Upper lobe of left lung (tissue), 6 donors: ENCODE measurements at regions not wholly inside any gene's neighbourhood (a gene's known extent, or its start where the extent isn't known, plus 50 kb on each side); places are given as distances from the start of the nearest gene placed in this dataset.

ENCODE experiments used
- ATAC-seq, 2 donors: fragments of 200-7000 bp; cut with Tn5 transposase; one replicate each; pipeline ENCODE4 v1.9.1; 2022; ENCODE audit warnings: mild to moderate bottlenecking in 2 of 2, moderate library complexity in 2 of 2; ENCODE audit not compliant: low FRiP score in 2 of 2
- DNase-seq, 2 donors: peaks; one replicate each; pipeline ENCODE4 v3.0.0-alpha.2; 2019 to 2020
- H3K27ac ChIP-seq, 4 donors: fragments of 200-600 bp; sonication (generic); one replicate each; pipeline ENCODE4 v1.5.1; 2016 to 2019
- H3K27me3 ChIP-seq, 4 donors: fragments of 200-600 bp; sonication (generic); one replicate each; pipeline ENCODE4 v1.5.1; 2017 to 2019
- H3K36me3 ChIP-seq, 4 donors: fragments of 200-600 bp; sonication (generic); one replicate each; pipeline ENCODE4 v1.5.1; 2016 to 2019
- H3K4me1 ChIP-seq, 4 donors: fragments of 200-600 bp; sonication (generic); one replicate each; pipeline ENCODE4 v1.5.1; 2018 to 2019
- H3K4me3 ChIP-seq, 4 donors: fragments of 200-600 bp; sonication (generic); one replicate each; pipeline ENCODE4 v1.5.1; 2017 to 2019; ENCODE audit warnings: mild to moderate bottlenecking in 2 of 4, moderate library complexity in 1 of 4
- H3K9me3 ChIP-seq, 4 donors: fragments of 200-600 bp; sonication (generic); one replicate each; pipeline ENCODE4 v1.5.1; 2018 to 2019
- CTCF ChIP-seq, 6 experiments: fragments of 450-650 bp in 4 of 6; fragments of 200-600 bp in 2 of 6; sonication (generic) in 2 of 6; IDR thresholded peaks; one replicate each; pipeline ENCODE4 v1.5.1; 2016 to 2019; ENCODE audit warnings: antibody characterized with exemption in 6 of 6
- EP300 ChIP-seq, 4 donors: sonication (generic); formaldehyde crosslinking; IDR thresholded peaks; one replicate each; pipeline ENCODE4 v1.5.1; 2017; ENCODE audit warnings: antibody characterized with exemption in 4 of 4, control low read depth in 2 of 4
- POLR2A ChIP-seq, 4 donors: fragments of 450-650 bp; IDR thresholded peaks; one replicate each; pipeline ENCODE4 v1.5.1; 2016 to 2017; ENCODE audit warnings: antibody characterized with exemption in 4 of 4, mild to moderate bottlenecking in 2 of 4
- POLR2AphosphoS5 ChIP-seq, 2 donors: sonication (generic); formaldehyde crosslinking; IDR thresholded peaks; one replicate each; pipeline ENCODE4 v1.5.1; 2017; ENCODE audit warnings: antibody characterized with exemption in 2 of 2
- WGBS, 2 donors: methylation state at CpG; one replicate each; pipeline ENCODE4 v1.1.5; 2017 to 2018; 5-methylcytosine and 5-hydroxymethylcytosine counted together
- donor health status: DM: no; HTN: no; CAD: no; lungs with moderate emphysema.
- donor health status: DM: no; HTN: yes; CAD: no; lungs with severe emphysema.

DNA sequence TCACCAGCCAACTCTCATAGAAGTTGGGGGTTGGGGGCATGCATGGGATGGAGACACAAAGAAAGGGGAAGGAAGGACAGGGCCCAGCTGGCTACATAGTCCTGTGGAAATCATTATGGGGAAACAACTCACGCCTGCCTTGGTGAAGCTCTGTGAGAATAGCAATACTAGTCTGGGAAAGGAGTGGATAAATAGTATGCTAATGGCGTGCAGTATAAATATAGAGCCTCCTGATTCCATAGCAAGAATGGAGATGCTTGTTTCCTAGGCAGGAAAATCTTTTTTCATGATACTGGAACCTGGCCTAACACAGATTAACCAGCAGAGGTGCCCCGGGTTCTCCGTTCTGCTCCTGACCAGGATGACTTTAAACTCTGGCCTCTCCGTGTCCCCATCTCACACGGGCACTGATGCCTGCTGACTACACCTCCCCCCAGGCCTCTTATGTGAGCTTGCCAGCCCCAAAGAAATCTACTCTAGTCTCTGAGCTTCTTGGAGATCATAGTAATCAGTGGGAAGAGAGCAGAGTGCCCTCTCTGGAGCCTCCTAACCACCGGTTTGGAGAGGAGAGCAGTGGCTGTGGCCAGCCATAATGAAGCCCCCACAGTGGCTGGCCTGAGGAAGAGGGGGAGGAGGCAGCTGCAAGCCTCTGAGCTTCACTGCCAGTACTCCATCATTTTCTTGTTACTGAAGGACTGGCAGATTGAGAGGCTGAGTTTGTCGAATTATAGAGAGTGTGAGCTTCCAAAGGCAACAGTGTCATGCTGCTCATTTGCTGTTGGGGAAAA is 355.0 kb upstream of the SEMA6D start:
- no peaks in the 10 kb centered on the region for H3K9me3 ChIP-seq
- 76 to 78% methylated on average over 8 of the region's 8 CpGs for WGBS, 2 donors
- H3K4me1 ChIP-seq = no peaks in the 10 kb centered on the region
- no peak for TF ChIP-seq POLR2A (IDR thresholded peaks at IDR 0.05)
- TF ChIP-seq EP300 (IDR thresholded peaks at IDR 0.05) = no peak
- no peak for TF ChIP-seq POLR2AphosphoS5 (IDR thresholded peaks at IDR 0.05)
- TF ChIP-seq CTCF (IDR thresholded peaks at IDR 0.05) = no peak
- no peaks in the 10 kb centered on the region for H3K27me3 ChIP-seq
- H3K4me3 ChIP-seq = no peak overlapping the region
- ATAC-seq (no peak), DNase-seq (no peak)
- no peaks in the 10 kb centered on the region for H3K36me3 ChIP-seq
- H3K27ac ChIP-seq = no peak overlapping the region

DNA sequence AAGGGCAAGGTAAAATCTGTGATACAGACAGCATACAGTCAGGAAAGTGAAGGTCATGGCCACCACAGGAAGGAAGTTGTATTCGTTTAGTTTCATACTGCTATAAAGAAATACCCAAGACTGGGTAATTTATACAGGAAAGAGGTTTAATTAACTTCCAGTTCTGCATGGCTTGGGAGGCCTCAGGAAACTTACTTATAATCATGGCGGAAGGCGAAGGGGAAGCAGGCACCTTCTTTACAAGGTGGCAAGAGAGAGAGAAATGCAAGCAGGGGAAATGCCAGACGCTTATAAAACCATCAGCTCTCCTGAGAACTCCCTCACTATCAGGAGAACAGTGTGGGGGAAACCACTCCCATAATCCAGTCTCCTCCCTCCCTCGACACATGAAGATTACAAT is 353.7 kb upstream of the SEMA6D start:
- ATAC-seq (no peak), DNase-seq (no peak)
- Histone ChIP-seq H3K4me3 (no peak overlapping the region), H3K9me3 (no peaks in the 10 kb centered on the region), H3K27me3 (no peaks in the 10 kb centered on the region), H3K27ac (no peak overlapping the region), H3K4me1 (no peaks in the 10 kb centered on the region), H3K36me3 (no peaks in the 10 kb centered on the region)
- WGBS, 2 donors = 63 to 66% methylated on average over 5 of the region's 5 CpGs
- TF ChIP-seq EP300 (IDR thresholded peaks at IDR 0.05) = no peak
- no peak for TF ChIP-seq CTCF (IDR thresholded peaks at IDR 0.05)
- no peak for TF ChIP-seq POLR2AphosphoS5 (IDR thresholded peaks at IDR 0.05)
- TF ChIP-seq POLR2A (IDR thresholded peaks at IDR 0.05) = no peak

GRCh38 chr15:47364230-47365141 is 352.8 kb upstream of the SEMA6D start:
- Histone ChIP-seq H3K27ac (no peak overlapping the region), H3K4me1 (no peaks in the 10 kb centered on the region), H3K27me3 (no peaks in the 10 kb centered on the region), H3K36me3 (no peaks in the 10 kb centered on the region), H3K4me3 (no peak overlapping the region), H3K9me3 (no peaks in the 10 kb centered on the region)
- ATAC-seq = no peak
- DNase-seq = no peak
- WGBS, 2 donors = 67 to 71% methylated on average over 9 of the region's 9 CpGs
- no peak for TF ChIP-seq POLR2A (IDR thresholded peaks at IDR 0.05)
- TF ChIP-seq CTCF (IDR thresholded peaks at IDR 0.05) = no peak
- TF ChIP-seq POLR2AphosphoS5 (IDR thresholded peaks at IDR 0.05) = no peak
- TF ChIP-seq EP300 (IDR thresholded peaks at IDR 0.05) = no peak

DNA sequence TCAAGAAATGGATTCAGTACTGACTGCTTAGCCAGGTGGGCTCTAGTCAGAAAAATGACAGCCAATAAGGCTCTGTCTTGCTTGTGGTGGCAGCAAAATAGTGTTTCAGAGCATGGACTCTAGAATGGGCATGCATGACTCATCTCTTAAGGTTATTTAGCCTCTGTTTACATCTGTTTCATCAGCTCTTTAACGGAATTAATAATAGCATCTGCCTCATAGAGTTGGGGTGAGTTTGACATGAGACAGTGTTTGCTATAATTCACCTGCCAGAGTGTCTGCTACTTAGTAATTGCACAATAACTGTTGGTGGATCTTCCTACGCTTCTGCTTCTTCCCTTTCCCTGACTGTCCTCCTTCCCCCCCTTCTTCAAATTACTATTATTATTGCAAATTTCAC is 350.4 kb upstream of the SEMA6D start:
- no peak overlapping the region for H3K4me3 ChIP-seq
- 50 to 67% methylated on average over 2 of the region's 2 CpGs for WGBS, 2 donors
- H3K27ac ChIP-seq = no peak overlapping the region
- H3K4me1 ChIP-seq = no peaks in the 10 kb centered on the region
- no peaks in the 10 kb centered on the region for H3K9me3 ChIP-seq
- DNase-seq (no peak), ATAC-seq (no peak)
- no peaks in the 10 kb centered on the region for H3K36me3 ChIP-seq
- no peaks in the 10 kb centered on the region for H3K27me3 ChIP-seq
- TF ChIP-seq POLR2A (IDR thresholded peaks at IDR 0.05) (no peak), EP300 (IDR thresholded peaks at IDR 0.05) (no peak), POLR2AphosphoS5 (IDR thresholded peaks at IDR 0.05) (no peak)

DNA sequence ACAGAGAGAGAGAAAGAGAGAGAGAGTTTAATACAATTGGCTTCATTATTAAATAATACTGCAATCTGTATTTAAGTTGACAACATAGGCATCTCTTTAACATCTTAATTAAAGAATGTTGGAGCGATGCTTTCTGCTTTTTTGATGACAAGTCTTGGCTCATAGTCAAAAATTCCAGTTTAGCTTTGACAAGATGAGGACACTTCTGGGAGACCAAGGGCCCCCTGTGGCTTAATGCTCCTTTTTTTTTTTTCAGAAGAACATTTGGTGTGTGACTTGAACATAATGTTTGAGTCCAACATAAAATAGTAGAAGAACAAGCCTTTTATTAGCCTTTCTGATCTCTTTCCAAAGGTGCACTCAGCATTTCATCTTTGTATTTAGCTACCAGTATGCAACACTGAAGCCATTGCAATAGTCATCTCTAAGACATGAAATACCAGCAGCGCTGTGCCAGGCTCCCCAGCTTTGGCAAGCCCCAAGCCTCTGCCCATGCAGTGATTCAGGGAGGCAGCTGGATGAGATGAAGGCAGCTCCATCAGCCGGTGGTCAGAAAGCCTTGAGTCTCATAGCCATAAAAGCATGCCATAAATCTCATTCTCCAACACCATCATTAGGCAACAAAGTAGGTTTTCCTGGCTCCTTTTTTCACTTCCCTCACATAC is 349.4 kb upstream of the SEMA6D start:
- Histone ChIP-seq H3K27ac (no peak overlapping the region), H3K27me3 (no peaks in the 10 kb centered on the region), H3K9me3 (no peaks in the 10 kb centered on the region), H3K36me3 (no peaks in the 10 kb centered on the region), H3K4me1 (no peaks in the 10 kb centered on the region), H3K4me3 (no peak overlapping the region)
- TF ChIP-seq CTCF (IDR thresholded peaks at IDR 0.05) (no peak), POLR2AphosphoS5 (IDR thresholded peaks at IDR 0.05) (no peak)
- DNase-seq (no peak), ATAC-seq (no peak)
- whole genome bisulfite sequencing, 2 donors = 84 to 87% methylated on average over 3 of the region's 3 CpGs
